ENCODE measurements at regions not wholly inside any gene's neighbourhood (a gene's known extent, or its start where the extent isn't known, plus 50 kb on each side); places are given as distances from the start of the nearest gene placed in this dataset.
A peak's percentile ranks its signal among the peaks of the same experiment; 100 is the strongest.

DNA sequence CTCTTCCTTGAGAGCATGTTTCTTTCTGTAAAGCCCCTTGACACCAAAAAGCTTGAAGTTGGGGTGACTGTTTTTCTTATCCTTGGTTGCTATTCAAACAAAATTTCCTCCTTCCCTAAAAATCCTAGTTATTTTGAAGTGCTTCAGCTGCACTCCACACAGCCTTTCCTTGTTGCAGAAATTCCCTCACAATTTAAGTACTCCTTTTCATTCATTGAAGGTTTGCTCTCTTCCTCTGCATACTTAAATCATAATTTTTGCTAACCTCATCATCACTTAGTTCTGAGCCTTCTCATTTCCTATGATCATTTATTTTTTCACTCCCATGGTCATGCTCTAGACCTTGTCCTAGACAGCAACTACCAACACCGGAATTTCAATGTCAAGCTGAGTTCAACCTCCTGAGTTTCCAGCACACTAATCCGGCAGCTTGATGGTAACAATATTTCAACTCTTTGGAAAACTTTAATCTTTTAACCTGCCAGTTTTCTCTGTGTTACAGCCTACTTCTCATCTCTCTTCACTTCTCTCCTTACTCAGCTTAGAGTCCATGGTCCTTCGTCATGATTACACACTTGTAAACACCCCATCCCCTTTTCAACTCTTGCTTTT, 78.7 kb upstream of the ACTBL2 start:
- FAIRE-seq (no peak), DNase-seq (ENCODE audit: insufficient read length, low spot score) (no peak)
- no peak for TF ChIP-seq POLR2A (IDR thresholded peaks at IDR 0.05; ENCODE audit: low read depth, low read length)

DNA sequence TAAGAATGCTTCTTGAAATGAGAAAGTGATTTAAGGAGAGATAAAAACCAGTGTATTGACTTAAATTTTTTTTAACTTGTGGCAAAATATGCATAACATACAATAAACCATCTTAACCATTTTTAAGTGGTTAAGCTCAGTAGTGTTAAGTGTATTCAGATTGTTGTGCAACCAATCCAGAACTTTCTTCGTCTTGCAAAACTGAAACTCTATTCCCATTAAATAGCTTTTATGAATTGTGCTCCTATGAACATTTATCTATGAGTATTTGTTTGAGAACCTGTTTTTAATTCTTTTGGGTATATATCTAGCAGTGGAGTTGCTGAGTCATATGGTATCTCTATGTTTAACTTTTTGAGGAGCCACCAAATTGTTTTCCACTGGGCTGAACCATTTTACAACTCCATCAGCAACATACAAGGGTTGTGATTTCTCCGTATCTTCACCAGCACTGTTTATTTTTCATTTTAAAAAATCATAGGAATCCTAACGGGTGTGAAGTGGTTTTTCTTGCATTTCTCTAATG, 76.6 kb upstream of the ACTBL2 start:
- no peak for TF ChIP-seq POLR2A (IDR thresholded peaks at IDR 0.05; ENCODE audit: low read depth, low read length)
- DNase-seq (ENCODE audit: insufficient read length, low spot score) (no peak), FAIRE-seq (no peak)

DNA sequence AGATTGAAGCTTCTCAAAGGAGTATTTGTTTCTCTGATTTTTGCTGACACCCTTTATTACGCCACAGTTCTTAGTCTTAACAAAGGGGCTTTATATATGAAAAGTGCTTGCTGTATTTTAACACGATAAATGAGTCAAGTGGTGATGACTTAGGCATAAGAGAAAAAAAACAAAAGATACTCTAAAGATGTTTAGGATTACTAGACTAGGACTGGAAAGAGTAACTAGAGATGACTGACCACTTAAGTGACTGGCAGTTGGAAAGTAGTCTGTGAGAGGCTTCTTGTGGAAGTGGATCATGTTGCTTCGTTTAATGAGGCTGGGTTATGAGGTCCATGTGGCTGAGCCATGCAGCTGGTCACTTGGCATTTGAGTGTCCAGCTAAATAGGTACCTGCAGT, 69.4 kb upstream of the ACTBL2 start:
- DNase-seq (ENCODE audit: insufficient read length, low spot score) (no peak), FAIRE-seq (no peak)
- no peak for TF ChIP-seq POLR2A (IDR thresholded peaks at IDR 0.05; ENCODE audit: low read depth, low read length)

DNA sequence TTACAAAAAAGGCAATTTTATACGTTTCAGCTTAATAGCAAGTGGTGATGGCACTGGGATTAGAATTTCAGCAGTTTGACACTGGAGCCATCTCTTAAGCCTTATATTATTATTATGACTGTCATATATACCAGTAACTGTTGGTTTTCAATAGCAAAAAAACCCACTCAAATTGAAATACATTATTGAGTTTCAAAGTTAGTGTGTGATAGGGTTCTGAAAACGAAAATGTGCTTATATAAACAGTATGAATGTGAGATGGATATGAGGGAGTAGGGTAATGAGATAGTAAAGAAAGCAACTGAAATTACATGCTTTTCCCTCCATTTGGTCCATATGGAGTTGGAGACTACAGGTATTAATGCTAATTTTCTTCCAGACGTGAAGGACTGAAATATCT, 68.6 kb upstream of the ACTBL2 start:
- FAIRE-seq: no peak
- DNase-seq (ENCODE audit: insufficient read length, low spot score): no peak
- no peak for TF ChIP-seq POLR2A (IDR thresholded peaks at IDR 0.05; ENCODE audit: low read depth, low read length)

DNA sequence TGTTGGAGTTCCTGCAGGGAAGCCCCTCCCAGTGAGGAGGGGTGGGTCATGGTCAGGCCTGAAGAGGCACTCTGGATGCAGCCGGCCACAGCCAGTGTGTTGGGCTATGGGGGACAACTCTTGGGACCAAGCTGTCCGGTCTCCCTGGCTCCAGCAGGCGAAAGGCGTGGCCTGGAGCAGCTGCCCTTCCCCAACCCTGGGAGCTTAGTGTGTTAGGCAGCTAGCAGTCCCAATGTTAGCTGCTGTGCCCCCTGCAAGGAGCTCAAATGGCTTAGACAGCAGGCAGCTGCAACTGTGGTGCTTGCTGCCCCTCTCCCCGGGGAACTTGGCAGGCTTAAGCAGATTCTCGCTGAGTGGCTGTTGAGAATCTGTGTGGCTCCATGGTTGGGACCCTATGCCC, 67.5 kb upstream of the ACTBL2 start:
- FAIRE-seq (no peak), DNase-seq (ENCODE audit: insufficient read length, low spot score) (no peak)
- no peak for TF ChIP-seq POLR2A (IDR thresholded peaks at IDR 0.05; ENCODE audit: low read depth, low read length)

DNA sequence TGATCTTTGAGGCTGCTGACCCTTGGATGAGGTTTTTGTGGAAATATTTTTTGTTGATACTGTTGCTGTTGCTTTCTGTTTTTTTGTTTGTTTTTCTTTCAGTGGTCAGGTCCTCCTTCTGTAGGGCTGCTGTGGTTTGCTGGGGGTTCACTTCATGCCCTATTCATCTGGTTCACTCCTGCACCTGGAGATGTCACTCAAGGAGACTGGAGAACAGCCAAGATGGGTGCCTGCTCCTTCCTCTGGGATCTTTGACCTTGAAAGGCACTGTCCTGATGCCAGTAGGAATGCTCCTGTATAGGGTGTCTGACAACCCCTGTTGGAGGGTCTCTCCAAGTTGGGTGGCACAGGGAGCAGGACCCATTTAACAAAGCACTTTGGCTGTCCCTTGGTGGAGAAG, 67.0 kb upstream of the ACTBL2 start:
- FAIRE-seq: no peak
- DNase-seq (ENCODE audit: insufficient read length, low spot score): no peak
- no peak for TF ChIP-seq POLR2A (IDR thresholded peaks at IDR 0.05; ENCODE audit: low read depth, low read length)

DNA sequence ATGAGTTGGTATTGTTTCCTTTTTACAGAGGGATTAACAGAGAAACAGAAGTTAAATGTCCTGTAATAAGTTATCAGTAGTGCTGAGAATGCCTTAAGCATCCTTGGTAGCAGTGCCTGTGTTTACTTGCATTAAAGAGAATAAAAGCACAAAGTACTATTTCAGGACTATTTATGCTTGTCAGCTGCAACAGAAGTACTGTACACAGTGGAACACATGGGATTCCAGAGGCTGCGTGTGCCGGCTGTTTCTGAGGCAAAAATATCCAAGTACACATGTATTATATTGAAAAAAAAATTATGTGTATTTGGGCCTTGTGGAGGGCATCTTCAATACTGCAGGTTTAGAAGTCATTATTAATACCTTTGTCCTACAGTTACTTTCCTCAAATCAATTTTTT, 58.2 kb upstream of the ACTBL2 start:
- FAIRE-seq: no peak

DNA sequence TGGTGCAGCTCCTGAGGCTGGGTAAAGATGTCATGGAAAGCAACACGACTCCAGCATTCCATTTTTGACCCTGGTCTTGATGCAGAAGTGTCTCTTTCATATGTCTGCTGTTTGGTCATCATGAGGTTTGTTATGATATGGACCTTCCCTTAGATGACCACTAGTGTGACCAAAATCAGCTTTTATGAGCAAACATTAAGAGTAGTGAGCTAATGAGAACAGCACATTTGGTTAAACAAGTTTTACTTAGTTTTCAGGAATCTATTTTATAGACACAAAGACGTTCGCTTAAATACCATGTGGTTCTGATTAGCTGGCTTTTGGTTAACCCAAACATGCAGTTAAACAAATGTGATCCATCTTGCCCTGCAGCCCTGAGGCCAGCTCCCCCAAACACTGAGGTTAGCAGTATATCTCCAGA, 56.7 kb upstream of the ACTBL2 start:
- FAIRE-seq (no peak), DNase-seq (ENCODE audit: insufficient read length, low spot score) (no peak)
- TF ChIP-seq POLR2A (IDR thresholded peaks at IDR 0.05; ENCODE audit: low read depth, low read length): no peak

More for the DNA sequence above, 58.2 kb upstream of the ACTBL2 start:
- no peak for DNase-seq (ENCODE audit: insufficient read length, low spot score)
- TF ChIP-seq POLR2A (IDR thresholded peaks at IDR 0.05; ENCODE audit: low read depth, low read length): no peak

DNA sequence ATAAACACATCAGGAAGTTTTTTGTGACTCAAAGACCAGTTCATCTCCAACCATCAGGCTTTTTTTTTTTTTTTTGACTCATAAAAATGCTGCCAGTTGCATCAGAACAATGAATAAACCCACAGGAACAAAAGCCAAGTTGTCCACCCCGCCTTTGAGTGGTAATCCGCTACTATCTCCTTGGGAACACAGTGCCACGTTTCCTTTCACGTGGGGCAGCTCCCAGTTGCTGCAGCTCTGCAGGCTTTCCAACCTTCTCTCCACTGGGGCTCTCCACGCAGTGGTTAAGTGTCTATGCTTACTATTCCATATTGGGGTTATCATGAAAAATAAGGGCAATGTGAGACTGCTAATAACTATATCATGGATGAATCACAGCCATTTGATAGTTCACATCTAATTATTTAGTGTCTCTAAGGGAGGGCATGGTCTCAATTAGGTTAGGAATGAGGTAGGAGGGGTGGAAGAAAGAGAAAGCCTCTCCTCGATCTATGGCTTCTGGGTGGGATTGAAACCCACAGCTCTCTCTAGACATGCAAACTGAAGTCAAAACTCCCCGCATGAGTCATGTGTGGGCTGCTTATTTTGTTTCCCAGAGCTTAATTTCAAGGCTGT, 55.8 kb upstream of the ACTBL2 start:
- peak; percentile 86 for FAIRE-seq
- DNase-seq (ENCODE audit: insufficient read length, low spot score): peak; percentile 30
- no peak for TF ChIP-seq POLR2A (IDR thresholded peaks at IDR 0.05; ENCODE audit: low read depth, low read length)

DNA sequence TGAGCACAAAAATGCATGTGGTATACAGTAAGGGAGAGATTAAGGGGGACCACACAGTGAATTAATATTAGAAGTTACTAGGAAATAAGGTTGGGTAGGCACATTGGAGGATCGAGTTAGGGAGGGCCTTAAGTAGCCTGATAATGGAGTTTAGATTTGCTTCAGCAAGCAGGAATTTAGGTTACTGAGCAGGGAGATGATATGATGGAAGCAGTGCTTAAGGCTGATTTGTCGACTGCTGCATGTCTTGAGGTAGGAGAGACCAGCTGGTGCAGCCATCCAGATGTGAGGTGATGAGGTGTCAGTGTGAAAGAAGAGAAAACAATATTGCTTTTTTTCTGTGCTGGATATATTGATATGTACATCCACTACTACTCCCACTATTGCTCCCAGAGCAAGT, 55.2 kb upstream of the ACTBL2 start:
- no peak for DNase-seq (ENCODE audit: insufficient read length, low spot score)
- FAIRE-seq: no peak
- no peak for TF ChIP-seq POLR2A (IDR thresholded peaks at IDR 0.05; ENCODE audit: low read depth, low read length)

DNA sequence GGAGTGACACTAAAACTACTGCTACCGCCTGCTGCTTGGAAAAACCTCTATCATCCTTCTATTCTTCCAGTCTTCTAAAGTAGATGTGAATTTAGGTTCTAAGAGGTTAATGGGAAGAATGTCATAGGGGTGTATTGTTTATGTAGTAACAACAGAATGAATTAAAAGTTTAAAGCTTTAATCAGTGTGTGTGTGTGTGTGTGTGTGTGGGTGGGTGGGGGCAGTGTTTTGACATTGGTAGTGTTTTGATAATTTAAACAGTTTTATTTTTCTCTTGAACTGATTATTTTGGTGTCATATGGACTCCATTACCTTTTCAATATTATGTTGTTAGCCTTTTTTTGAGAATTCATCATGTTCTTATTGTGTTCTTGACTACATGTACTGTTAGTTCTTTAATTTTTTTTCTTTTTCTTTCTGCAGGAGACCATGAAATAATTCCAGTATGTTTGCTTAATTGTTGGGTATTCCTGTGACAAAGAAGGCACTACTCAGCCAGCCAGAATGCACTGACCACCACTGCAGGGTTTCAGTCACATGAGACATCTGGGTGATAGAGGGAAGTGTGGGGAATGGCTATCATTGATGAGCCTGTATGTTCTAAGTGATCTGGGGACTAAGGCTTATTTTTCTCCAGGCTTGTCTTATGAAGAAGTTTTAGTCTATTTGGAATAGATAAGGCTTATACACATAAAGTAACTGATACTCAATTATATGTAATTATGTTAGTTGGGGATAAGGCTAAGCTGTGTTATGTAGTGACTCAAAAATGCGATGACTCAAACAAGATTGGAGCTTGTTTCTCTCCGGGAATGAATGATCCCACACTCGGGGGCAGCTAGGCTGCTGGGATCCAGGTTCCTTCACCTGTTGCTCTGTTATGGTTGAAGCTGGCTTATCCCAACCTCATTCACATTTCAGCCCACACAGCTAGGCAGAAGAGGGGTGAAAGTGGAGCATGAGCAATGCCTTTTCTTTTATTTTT, 50.2 kb upstream of the ACTBL2 start:
- peak; percentile 11 for DNase-seq (ENCODE audit: insufficient read length, low spot score)
- TF ChIP-seq POLR2A (IDR thresholded peaks at IDR 0.05; ENCODE audit: low read depth, low read length): no peak
- FAIRE-seq: peak; percentile 90
